Erythroblast (primary cell): ENCODE measurements at regions not wholly inside any gene's neighbourhood (a gene's known extent, or its start where the extent isn't known, plus 50 kb on each side); places are given as distances from the start of the nearest gene placed in this dataset.

Experiments
- DNase-seq, 2 experiments: peaks; one replicate each; lab custom pipeline; 2025; lab: John Stamatoyannopoulos, UW
- GATA1 ChIP-seq: IDR thresholded peaks from 2 replicates; pipeline ENCODE4 v1.6.1; 2011; ENCODE audit warnings: low read depth, mild to moderate bottlenecking, control low read depth, low read length, moderate library complexity
- POLR2A ChIP-seq: IDR thresholded peaks from 2 replicates; pipeline ENCODE4 v1.6.1; 2011; ENCODE audit warnings: mild to moderate bottlenecking, low read length

GRCh38 chr20:52744441-52744840 is 227.7 kb upstream of the TSHZ2 start:
- no peak for DNase-seq
- TF ChIP-seq POLR2A (no peak), GATA1 (no peak)

- DNase-seq: no peak
- TF ChIP-seq POLR2A (no peak), GATA1 (no peak)
Observed at GRCh38 chr20:52738081-52738480, 234.1 kb upstream of the TSHZ2 start.

- DNase-seq: no peak
- TF ChIP-seq POLR2A (no peak), GATA1 (no peak)
Observed at GRCh38 chr20:52736507-52736906, 235.7 kb upstream of the TSHZ2 start.

- no peak for TF ChIP-seq POLR2A
- no peak for TF ChIP-seq GATA1
- no peak for DNase-seq
Observed at GRCh38 chr20:52731093-52731492, 241.1 kb upstream of the TSHZ2 start.

GRCh38 chr20:52727740-52728456 is 244.3 kb upstream of the TSHZ2 start:
- no peak for TF ChIP-seq GATA1
- TF ChIP-seq POLR2A: no peak
- no peak for DNase-seq

GRCh38 chr20:52724541-52724940 is 247.6 kb upstream of the TSHZ2 start:
- DNase-seq: no peak
- no peak for TF ChIP-seq POLR2A
- TF ChIP-seq GATA1: no peak

- no peak for DNase-seq
- no peak for TF ChIP-seq POLR2A
- no peak for TF ChIP-seq GATA1
Observed at GRCh38 chr20:52722926-52723688, 249.1 kb upstream of the TSHZ2 start.

- DNase-seq: no peak
Observed at GRCh38 chr20:52708137-52708536, 264.0 kb upstream of the TSHZ2 start.

GRCh38 chr20:52704553-52704952 is 267.6 kb upstream of the TSHZ2 start:
- TF ChIP-seq GATA1 (no peak), POLR2A (no peak)
- no peak for DNase-seq

More at GRCh38 chr20:52708137-52708536, 264.0 kb upstream of the TSHZ2 start:
- TF ChIP-seq GATA1 (no peak), POLR2A (no peak)

- no peak for DNase-seq
- TF ChIP-seq GATA1: no peak
Observed at GRCh38 chr20:52688345-52688744, 283.8 kb upstream of the TSHZ2 start.

- TF ChIP-seq GATA1 (no peak), POLR2A (no peak)
- DNase-seq: no peak
Observed at GRCh38 chr20:52684905-52685304, 287.3 kb upstream of the TSHZ2 start.

- no peak for DNase-seq
- TF ChIP-seq GATA1 (no peak), POLR2A (no peak)
Observed at GRCh38 chr20:52684176-52684575, 288.0 kb upstream of the TSHZ2 start.

GRCh38 chr20:52683761-52684160 is 288.4 kb upstream of the TSHZ2 start:
- no peak for DNase-seq
- TF ChIP-seq POLR2A: no peak
- TF ChIP-seq GATA1: no peak

GRCh38 chr20:52682237-52682636 is 289.9 kb upstream of the TSHZ2 start:
- DNase-seq: no peak
- TF ChIP-seq POLR2A: no peak
